Colonic mucosa (tissue), 4 donors: ENCODE measurements at regions not wholly inside any gene's neighbourhood (a gene's known extent, or its start where the extent isn't known, plus 50 kb on each side); places are given as distances from the start of the nearest gene placed in this dataset.

Experiments
- DNase-seq: peaks from one replicate; pipeline ENCODE4 v3.0.0-alpha.2; 2020
- H3K27ac ChIP-seq: fragments of 200-600 bp; one replicate; pipeline ENCODE4 v1.8.0; 2021
- H3K27me3 ChIP-seq: fragments of 200-600 bp; one replicate; pipeline ENCODE4 v1.8.0; 2021
- H3K36me3 ChIP-seq: fragments of 200-600 bp; one replicate; pipeline ENCODE4 v1.8.0; 2021
- H3K4me1 ChIP-seq: fragments of 200-600 bp; one replicate; pipeline ENCODE4 v1.8.0; 2021; ENCODE audit warnings: mild to moderate bottlenecking
- H3K4me3 ChIP-seq: fragments of 200-600 bp; one replicate; pipeline ENCODE4 v1.8.0; 2021
- H3K9ac ChIP-seq, 2 donors: one replicate each; pipeline ENCODE4 v1.7.0; 2013; ENCODE audit warnings: control low read depth in 2 of 2, low read depth in 2 of 2, low read length in 2 of 2
- H3K9me3 ChIP-seq: fragments of 200-600 bp; one replicate; pipeline ENCODE4 v1.8.0; 2021
- CTCF ChIP-seq: fragments of 200-600 bp; IDR thresholded peaks from one replicate; pipeline ENCODE4 v1.8.0; 2022; ENCODE audit warnings: antibody characterized with exemption, mild to moderate bottlenecking
- intact Hi-C: fragments of 100-400 bp; cut with DNase I; formaldehyde crosslinking; loops from one replicate; pipeline ENCODE4 v1.14.1; 2022
- donor health status: healthy.
- donor health status: DM: no; HTN: no; CAD: no.
- donor health status: DM: no; HTN: no; CAD: no.

- H3K9ac ChIP-seq: no peak overlapping the region
- no peak for DNase-seq
- H3K27ac ChIP-seq: no peak overlapping the region
- no peaks in the 10 kb centered on the region for H3K27me3 ChIP-seq
- H3K36me3 ChIP-seq: no peaks in the 10 kb centered on the region
- H3K9me3 ChIP-seq: no peaks in the 10 kb centered on the region
- H3K4me3 ChIP-seq: no peak overlapping the region
- H3K4me1 ChIP-seq: no peaks in the 10 kb centered on the region
- intact Hi-C loops: no loop called here
- no peak for TF ChIP-seq CTCF
Observed at GRCh38 chr10:104526188-104526587, 114.9 kb upstream of the SORCS3 start.

DNA sequence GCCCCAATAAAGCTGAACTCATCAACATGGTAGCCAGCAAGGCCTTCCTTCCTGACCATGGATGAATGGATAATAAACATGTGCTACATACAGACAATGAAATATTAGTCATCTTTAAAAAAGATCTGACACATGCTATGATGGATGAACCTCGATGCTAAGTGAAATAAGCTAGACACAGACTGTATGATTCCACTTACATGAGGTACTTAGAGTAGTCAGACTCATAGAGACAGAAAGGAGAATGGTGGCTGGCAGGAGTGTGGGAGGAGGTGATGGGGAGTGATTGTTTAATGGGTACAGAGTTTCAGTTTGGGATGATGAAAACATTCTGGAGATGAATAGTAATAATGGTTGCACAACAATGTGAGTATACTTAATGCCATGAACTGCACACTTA lies 114.1 kb upstream of the SORCS3 start:
- H3K4me1 ChIP-seq: no peaks in the 10 kb centered on the region
- H3K27ac ChIP-seq: no peak overlapping the region
- no peak for DNase-seq
- TF ChIP-seq CTCF: no peak
- H3K36me3 ChIP-seq: no peaks in the 10 kb centered on the region
- intact Hi-C loops: no loop called here
- no peak overlapping the region for H3K4me3 ChIP-seq
- H3K9me3 ChIP-seq: no peaks in the 10 kb centered on the region
- no peaks in the 10 kb centered on the region for H3K27me3 ChIP-seq
- no peak overlapping the region for H3K9ac ChIP-seq

DNA sequence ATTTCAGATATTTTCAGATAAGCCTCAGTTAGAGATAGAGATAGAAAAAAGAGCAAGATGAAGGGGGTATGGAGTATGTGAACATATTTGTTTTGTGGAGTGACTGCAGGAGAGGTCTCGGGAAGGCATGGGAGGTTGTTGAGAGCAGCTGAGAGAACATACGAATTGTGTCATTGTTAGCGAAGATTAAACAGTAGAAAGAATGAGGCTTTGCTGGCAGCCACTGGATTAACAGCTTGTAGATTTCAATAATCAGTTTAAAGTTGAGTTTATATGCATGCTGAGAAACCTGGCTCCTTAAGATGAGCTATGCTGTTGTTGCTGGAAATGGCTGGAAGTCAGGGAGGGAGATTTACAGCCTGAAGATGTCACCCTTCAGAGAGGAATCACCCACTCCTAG lies 100.9 kb upstream of the SORCS3 start:
- H3K36me3 ChIP-seq: no peaks in the 10 kb centered on the region
- intact Hi-C loops: no loop called here
- H3K27ac ChIP-seq: no peak overlapping the region
- DNase-seq: no peak
- H3K4me1 ChIP-seq: no peaks in the 10 kb centered on the region
- no peak for TF ChIP-seq CTCF
- no peaks in the 10 kb centered on the region for H3K27me3 ChIP-seq
- H3K9ac ChIP-seq: no peak overlapping the region
- H3K9me3 ChIP-seq: no peaks in the 10 kb centered on the region
- no peak overlapping the region for H3K4me3 ChIP-seq

- intact Hi-C loops: no loop called here
- no peak for TF ChIP-seq CTCF
- DNase-seq: no peak
Observed at GRCh38 chr10:104541820-104542219, 99.3 kb upstream of the SORCS3 start.

DNA sequence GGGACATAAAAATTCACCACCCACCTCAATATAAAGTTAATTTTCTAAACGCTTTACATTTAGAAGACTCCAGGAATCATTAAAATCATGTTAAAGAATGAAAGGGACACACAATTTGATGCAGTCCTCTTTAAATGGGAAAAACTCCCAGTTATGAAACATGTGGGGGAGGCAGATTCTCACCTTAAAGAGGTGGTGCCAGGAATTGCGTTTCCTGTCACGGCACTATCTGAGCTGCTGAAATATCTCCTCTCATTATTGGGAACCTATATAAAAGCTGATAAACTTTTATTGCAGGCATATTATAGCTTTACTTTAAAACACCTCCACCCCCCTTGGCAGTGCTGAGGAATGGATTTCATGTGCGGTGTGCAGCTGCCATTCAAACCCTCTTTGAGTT lies 94.8 kb upstream of the SORCS3 start:
- no peak overlapping the region for H3K27ac ChIP-seq
- no peaks in the 10 kb centered on the region for H3K9me3 ChIP-seq
- no peak for TF ChIP-seq CTCF
- H3K4me1 ChIP-seq: no peaks in the 10 kb centered on the region
- no peaks in the 10 kb centered on the region for H3K27me3 ChIP-seq
- H3K36me3 ChIP-seq: no peaks in the 10 kb centered on the region
- no peak for DNase-seq
- intact Hi-C loops: no loop called here
- H3K4me3 ChIP-seq: no peak overlapping the region
- H3K9ac ChIP-seq: no peak overlapping the region

More at GRCh38 chr10:104541820-104542219, 99.3 kb upstream of the SORCS3 start:
- H3K4me1 ChIP-seq: no peaks in the 10 kb centered on the region
- no peaks in the 10 kb centered on the region for H3K27me3 ChIP-seq
- H3K27ac ChIP-seq: no peak overlapping the region
- H3K36me3 ChIP-seq: no peaks in the 10 kb centered on the region
- H3K4me3 ChIP-seq: no peak overlapping the region
- no peaks in the 10 kb centered on the region for H3K9me3 ChIP-seq
- no peak overlapping the region for H3K9ac ChIP-seq

DNA sequence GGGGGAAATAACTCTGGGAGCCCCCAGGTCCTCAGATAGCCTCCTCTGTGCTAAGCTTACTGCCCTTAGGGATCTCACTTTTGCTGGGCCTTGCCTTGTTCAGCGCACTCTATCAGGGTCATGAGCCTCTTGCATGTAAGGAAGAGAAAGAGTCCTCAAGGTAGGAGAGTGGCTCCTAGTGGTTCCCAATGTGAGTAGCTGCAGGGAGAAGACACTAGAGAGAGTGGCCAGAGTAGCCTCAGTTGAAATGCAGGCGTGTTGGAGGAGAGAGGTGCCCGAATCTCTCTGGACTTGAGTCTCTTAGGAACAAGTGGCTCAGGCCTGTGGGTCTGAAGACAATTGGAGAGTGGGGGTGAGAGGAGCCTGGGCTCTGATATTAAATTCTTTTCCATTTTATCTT lies 94.3 kb upstream of the SORCS3 start:
- DNase-seq: no peak
- H3K9me3 ChIP-seq: no peaks in the 10 kb centered on the region
- H3K4me3 ChIP-seq: no peak overlapping the region
- no peaks in the 10 kb centered on the region for H3K36me3 ChIP-seq
- intact Hi-C loops: no loop called here
- no peaks in the 10 kb centered on the region for H3K27me3 ChIP-seq
- H3K4me1 ChIP-seq: no peaks in the 10 kb centered on the region
- no peak overlapping the region for H3K27ac ChIP-seq
- no peak for TF ChIP-seq CTCF
- H3K9ac ChIP-seq: no peak overlapping the region
